ENCODE measurements at regions not wholly inside any gene's neighbourhood (a gene's known extent, or its start where the extent isn't known, plus 50 kb on each side); places are given as distances from the start of the nearest gene placed in this dataset.
"Not testable (repeated sequence)": the region's sequence is repeated elsewhere in the genome, so short reads cannot be mapped to it uniquely, and the experiment has no call there.

GRCh38 chr10:91091780-91092179 is 128.7 kb upstream of the PCGF5 start:
- no peak overlapping the region for H2AFZ ChIP-seq (ENCODE audit: low read depth, low read length)
- H3K4me3 ChIP-seq (ENCODE audit: low read depth in 1 of 2, low read length in 2 of 2) = no peak overlapping the region
- TF ChIP-seq CTCF (IDR thresholded peaks at IDR 0.05; ENCODE audit: borderline replicate concordance, extremely low read depth, low read length, poor library complexity, severe bottlenecking) (no peak), EZH2 (IDR thresholded peaks at IDR 0.05; ENCODE audit: borderline replicate concordance, low read depth, low read length, severe bottlenecking) (no peak)
- ATAC-seq (ENCODE audit: insufficient read depth, low read depth) (no peak), DNase-seq (no peak)
- H3K9me3 ChIP-seq (ENCODE audit: insufficient read depth, low read length, severe bottlenecking) = peaks cover 17% of the 10 kb centered on the region
- no peaks in the 10 kb centered on the region for H3K36me3 ChIP-seq (ENCODE audit: insufficient read depth, low read length)
- no peaks in the 10 kb centered on the region for H3K79me2 ChIP-seq (ENCODE audit: insufficient read depth, low read length)
- H3K27me3 ChIP-seq (ENCODE audit: insufficient read depth, low read length, poor library complexity) = no peaks in the 10 kb centered on the region
- H3K27ac ChIP-seq (ENCODE audit: low read length) = 0 out of 2 replicates have a peak overlapping the region, but pooled peaks have one; percentile 9
- no peak overlapping the region for H3K4me2 ChIP-seq (ENCODE audit: insufficient read depth, low read length)
- no peaks in the 10 kb centered on the region for H4K20me1 ChIP-seq (ENCODE audit: insufficient read depth, low read length)
- H3K9ac ChIP-seq (ENCODE audit: low read depth, low read length) = no peak overlapping the region
- peaks cover 20% of the 10 kb centered on the region for H3K4me1 ChIP-seq (ENCODE audit: insufficient read depth, low read length)

DNA sequence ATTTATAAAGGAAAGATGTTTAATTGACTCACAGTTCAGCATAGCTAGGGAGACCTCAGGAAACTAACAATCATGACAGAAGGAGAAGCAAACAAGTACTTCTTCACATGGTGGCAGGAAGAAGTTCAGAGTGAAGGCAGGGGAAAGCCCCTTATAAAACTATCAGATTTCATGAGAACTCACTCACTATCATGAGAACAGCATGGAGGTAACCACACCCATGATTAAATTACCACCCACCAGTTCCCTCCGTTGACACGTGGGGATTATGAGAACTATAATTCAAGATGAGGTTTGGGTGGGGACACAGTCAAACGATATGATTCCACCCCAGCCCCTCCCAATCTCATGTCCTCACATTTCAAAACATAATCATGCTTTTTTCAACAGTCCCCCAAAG is 124.2 kb upstream of the PCGF5 start:
- ATAC-seq (ENCODE audit: insufficient read depth, low read depth) = no peak
- Histone ChIP-seq H3K4me2 (ENCODE audit: insufficient read depth, low read length) (no peak overlapping the region), H3K36me3 (ENCODE audit: insufficient read depth, low read length) (no peaks in the 10 kb centered on the region), H3K9ac (ENCODE audit: low read depth, low read length) (no peak overlapping the region), H3K4me1 (ENCODE audit: insufficient read depth, low read length) (peaks cover 6% of the 10 kb centered on the region), H4K20me1 (ENCODE audit: insufficient read depth, low read length) (no peaks in the 10 kb centered on the region), H3K27ac (ENCODE audit: low read length) (no peak overlapping the region), H3K79me2 (ENCODE audit: insufficient read depth, low read length) (no peaks in the 10 kb centered on the region), H2AFZ (ENCODE audit: low read depth, low read length) (no peak overlapping the region), H3K27me3 (ENCODE audit: insufficient read depth, low read length, poor library complexity) (no peaks in the 10 kb centered on the region), H3K9me3 (ENCODE audit: insufficient read depth, low read length, severe bottlenecking) (peaks cover 34% of the 10 kb centered on the region), H3K4me3 (ENCODE audit: low read depth in 1 of 2, low read length in 2 of 2) (no peak overlapping the region)
- no peak for DNase-seq
- TF ChIP-seq CTCF (IDR thresholded peaks at IDR 0.05; ENCODE audit: borderline replicate concordance, extremely low read depth, low read length, poor library complexity, severe bottlenecking) = no peak
- TF ChIP-seq EZH2 (IDR thresholded peaks at IDR 0.05; ENCODE audit: borderline replicate concordance, low read depth, low read length, severe bottlenecking) = no peak

GRCh38 chr10:91097313-91097712 is 123.2 kb upstream of the PCGF5 start:
- TF ChIP-seq EZH2 (IDR thresholded peaks at IDR 0.05; ENCODE audit: borderline replicate concordance, low read depth, low read length, severe bottlenecking) (no peak), CTCF (IDR thresholded peaks at IDR 0.05; ENCODE audit: borderline replicate concordance, extremely low read depth, low read length, poor library complexity, severe bottlenecking) (no peak)
- no peak for DNase-seq
- H4K20me1 ChIP-seq (ENCODE audit: insufficient read depth, low read length) = no peaks in the 10 kb centered on the region
- H2AFZ ChIP-seq (ENCODE audit: low read depth, low read length) = no peak overlapping the region
- no peaks in the 10 kb centered on the region for H3K36me3 ChIP-seq (ENCODE audit: insufficient read depth, low read length)
- no peak overlapping the region for H3K9ac ChIP-seq (ENCODE audit: low read depth, low read length)
- no peaks in the 10 kb centered on the region for H3K27me3 ChIP-seq (ENCODE audit: insufficient read depth, low read length, poor library complexity)
- peaks cover 5% of the 10 kb centered on the region for H3K4me1 ChIP-seq (ENCODE audit: insufficient read depth, low read length)
- no peak overlapping the region for H3K27ac ChIP-seq (ENCODE audit: low read length)
- no peak overlapping the region for H3K4me2 ChIP-seq (ENCODE audit: insufficient read depth, low read length)
- H3K79me2 ChIP-seq (ENCODE audit: insufficient read depth, low read length) = no peaks in the 10 kb centered on the region
- no peak overlapping the region for H3K4me3 ChIP-seq (ENCODE audit: low read depth in 1 of 2, low read length in 2 of 2)
- ATAC-seq (ENCODE audit: insufficient read depth, low read depth) = no peak
- H3K9me3 ChIP-seq (ENCODE audit: insufficient read depth, low read length, severe bottlenecking) = peaks cover 34% of the 10 kb centered on the region

DNA sequence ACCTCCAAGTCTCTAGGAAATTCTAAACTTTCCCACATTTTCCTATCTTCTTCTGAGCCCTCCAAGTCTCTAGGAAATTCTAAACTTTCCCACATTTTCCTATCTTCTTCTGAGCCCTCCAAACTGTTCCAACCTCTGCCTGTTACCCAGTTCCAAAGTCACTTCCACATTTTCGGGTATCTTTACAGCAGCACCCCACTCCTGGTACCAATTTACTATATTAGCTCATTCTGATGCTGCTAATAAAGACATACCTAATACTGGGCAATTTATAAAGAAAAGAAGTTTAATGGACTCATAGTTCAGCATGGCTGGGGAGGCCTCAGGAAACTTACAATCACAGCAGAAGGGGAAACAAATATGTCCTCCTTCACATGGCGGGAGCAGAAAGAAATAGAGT is 122.4 kb upstream of the PCGF5 start:
- H3K36me3 ChIP-seq (ENCODE audit: insufficient read depth, low read length) = not testable (repeated sequence)

More for the DNA sequence above, 122.4 kb upstream of the PCGF5 start:
- not testable (repeated sequence) for H3K79me2 ChIP-seq (ENCODE audit: insufficient read depth, low read length); H3K27ac ChIP-seq (ENCODE audit: low read length); DNase-seq; H3K4me2 ChIP-seq (ENCODE audit: insufficient read depth, low read length); H3K9ac ChIP-seq (ENCODE audit: low read depth, low read length); H2AFZ ChIP-seq (ENCODE audit: low read depth, low read length); H3K27me3 ChIP-seq (ENCODE audit: insufficient read depth, low read length, poor library complexity); H3K4me3 ChIP-seq (ENCODE audit: low read depth in 1 of 2, low read length in 2 of 2); H4K20me1 ChIP-seq (ENCODE audit: insufficient read depth, low read length); ATAC-seq (ENCODE audit: insufficient read depth, low read depth)
- Histone ChIP-seq H3K4me1 (ENCODE audit: insufficient read depth, low read length) (peaks cover 12% of the 10 kb centered on the region), H3K9me3 (ENCODE audit: insufficient read depth, low read length, severe bottlenecking) (peaks cover 27% of the 10 kb centered on the region)
